Stimulated activated CD4-positive, alpha-beta T cell treated with anti-CD3 and anti-CD28 coated beads, Interleukin-1b, Interleukin-23, amount 100 ng/mL, for 1 hour (primary cell): ENCODE measurements at regions not wholly inside any gene's neighbourhood (a gene's known extent, or its start where the extent isn't known, plus 50 kb on each side); places are given as distances from the start of the nearest gene placed in this dataset.

Experiments
- DNase-seq, 2 donors: peaks; one replicate each; pipeline ENCODE4 v3.0.0-alpha.2; 2020; ENCODE audit warnings: low read depth in 2 of 2

GRCh38 chr5:167528651-167529050 lies 762.8 kb upstream of the WWC1 start:
- no peak for DNase-seq

GRCh38 chr5:167530548-167530947 lies 760.9 kb upstream of the WWC1 start:
- no peak for DNase-seq

GRCh38 chr5:167533814-167534795 lies 757.3 kb upstream of the WWC1 start:
- DNase-seq, result no peak

GRCh38 chr5:167539747-167540146 lies 751.7 kb upstream of the WWC1 start:
- no peak for DNase-seq

GRCh38 chr5:167546270-167546669 lies 745.2 kb upstream of the WWC1 start:
- no peak for DNase-seq

- DNase-seq, result no peak
Observed at GRCh38 chr5:167552356-167552755, 739.1 kb upstream of the WWC1 start.

GRCh38 chr5:167553511-167553910 lies 737.9 kb upstream of the WWC1 start:
- DNase-seq, result no peak

GRCh38 chr5:167554564-167555290 lies 736.7 kb upstream of the WWC1 start:
- no peak for DNase-seq

- DNase-seq, result no peak
Observed at GRCh38 chr5:167555565-167556166, 735.8 kb upstream of the WWC1 start.

GRCh38 chr5:167557359-167557758 lies 734.1 kb upstream of the WWC1 start:
- no peak for DNase-seq

GRCh38 chr5:167561796-167562195 lies 729.6 kb upstream of the WWC1 start:
- DNase-seq, result no peak

- DNase-seq, result no peak
Observed at GRCh38 chr5:167564275-167564674, 727.2 kb upstream of the WWC1 start.

- no peak for DNase-seq
Observed at GRCh38 chr5:167565189-167565954, 726.1 kb upstream of the WWC1 start.

GRCh38 chr5:167570431-167570830 lies 721.0 kb upstream of the WWC1 start:
- DNase-seq, result no peak

- DNase-seq, result no peak
Observed at GRCh38 chr5:167571824-167572223, 719.6 kb upstream of the WWC1 start.

GRCh38 chr5:167573370-167574127 lies 717.9 kb upstream of the WWC1 start:
- no peak for DNase-seq

- no peak for DNase-seq
Observed at GRCh38 chr5:167574464-167574863, 717.0 kb upstream of the WWC1 start.

- no peak for DNase-seq
Observed at GRCh38 chr5:167575330-167575729, 716.1 kb upstream of the WWC1 start.

GRCh38 chr5:167576126-167576525 lies 715.3 kb upstream of the WWC1 start:
- no peak for DNase-seq

- no peak for DNase-seq
Observed at GRCh38 chr5:167576897-167577296, 714.5 kb upstream of the WWC1 start.

GRCh38 chr5:167577616-167578015 lies 713.8 kb upstream of the WWC1 start:
- no peak for DNase-seq
